HG02938 (cell line): ENCODE measurements at regions not wholly inside any gene's neighbourhood (a gene's known extent, or its start where the extent isn't known, plus 50 kb on each side); places are given as distances from the start of the nearest gene placed in this dataset.
"Not testable (repeated sequence)": the region's sequence is repeated elsewhere in the genome, so short reads cannot be mapped to it uniquely, and the experiment has no call there.

Source experiments
- ATAC-seq: cut with Tn5 transposase; IDR thresholded peaks from one replicate; pipeline ENCODE4 v1.9.1; 2021; ENCODE audit warnings: mild to moderate bottlenecking, moderate library complexity; ENCODE audit not compliant: unreplicated experiment

GRCh38 chr6:80485494-80485893 is 379.0 kb downstream of the BCKDHB start:
- not testable (repeated sequence) for ATAC-seq

DNA sequence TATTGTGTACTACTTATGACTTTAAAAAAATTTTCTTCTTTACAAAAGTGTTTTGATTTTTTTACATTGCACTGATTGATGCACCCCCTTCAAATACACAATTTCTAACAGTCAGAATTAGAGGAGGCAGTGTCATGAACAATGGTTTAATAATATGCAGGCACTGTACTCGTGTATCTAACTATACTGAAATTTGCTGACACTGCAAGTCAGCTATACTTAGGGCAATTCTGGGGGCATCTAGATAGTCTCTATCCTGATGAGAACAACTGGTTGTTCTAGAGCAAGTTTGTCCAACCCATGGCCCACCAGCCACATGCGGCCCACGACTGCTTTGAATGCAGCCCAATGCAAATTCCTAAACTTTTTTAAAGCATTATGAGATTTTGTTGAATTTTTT is 375.6 kb downstream of the BCKDHB start:
- no peak for ATAC-seq

- no peak for ATAC-seq
These were observed 374.1 kb downstream of the BCKDHB start for GRCh38 chr6:80480421-80481157.

DNA sequence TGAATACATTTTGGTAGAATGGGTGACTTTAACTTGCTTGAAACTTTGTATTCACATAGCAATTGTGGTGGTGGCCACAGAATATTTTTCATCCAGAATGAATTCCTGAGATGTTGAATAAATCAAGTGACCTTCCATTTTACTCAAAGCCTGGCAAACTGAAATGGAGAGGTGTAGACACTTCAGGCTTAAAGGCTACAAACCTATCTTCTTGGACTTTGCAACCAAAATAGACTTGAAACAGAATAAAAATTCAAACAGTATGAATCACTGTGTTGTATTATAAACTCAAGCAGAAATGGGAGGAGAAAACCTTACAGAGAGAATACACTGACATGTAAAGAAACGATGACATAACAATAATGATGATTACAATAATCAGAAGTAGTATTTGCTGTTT is 371.6 kb downstream of the BCKDHB start:
- no peak for ATAC-seq

DNA sequence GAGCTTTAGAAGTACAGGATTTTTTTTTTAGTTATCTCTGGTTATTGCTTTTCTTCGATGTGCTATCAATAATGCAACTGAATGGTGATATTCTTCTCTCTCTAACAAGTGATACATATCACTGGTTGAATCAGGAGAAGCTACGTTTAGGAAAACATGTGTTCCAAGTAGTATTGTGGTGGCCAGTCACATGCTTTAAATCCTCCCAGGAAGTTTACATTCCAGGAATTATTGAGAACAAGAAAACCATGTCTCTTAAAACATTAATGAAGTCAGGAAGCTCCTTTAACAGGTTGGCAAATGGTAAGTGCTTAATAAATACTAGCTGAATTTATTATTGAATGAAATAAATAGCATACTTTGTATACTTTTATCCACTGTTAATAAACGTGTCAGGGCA is 371.1 kb downstream of the BCKDHB start:
- no peak for ATAC-seq

- ATAC-seq: no peak
These were observed 365.8 kb downstream of the BCKDHB start for GRCh38 chr6:80472271-80472670.

DNA sequence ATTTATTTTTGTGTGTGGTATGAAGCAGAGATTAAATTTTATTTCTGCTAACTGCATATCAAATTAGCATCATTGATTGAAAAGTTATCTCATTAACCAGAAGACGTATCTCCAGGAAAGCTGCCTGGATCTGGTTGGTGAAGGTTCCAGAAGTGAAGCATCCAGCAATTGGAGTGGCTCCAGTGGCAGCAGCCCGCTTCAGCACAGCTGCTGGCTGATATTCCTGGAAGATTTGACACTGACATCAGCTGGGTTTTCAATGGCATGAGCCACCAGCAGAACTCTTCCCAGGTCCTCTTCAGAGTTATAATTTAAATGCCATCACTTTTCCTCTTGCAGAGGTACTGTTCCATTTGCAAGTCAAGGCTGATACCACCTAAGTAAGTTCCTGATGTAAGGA is 363.5 kb downstream of the BCKDHB start:
- ATAC-seq: no peak

DNA sequence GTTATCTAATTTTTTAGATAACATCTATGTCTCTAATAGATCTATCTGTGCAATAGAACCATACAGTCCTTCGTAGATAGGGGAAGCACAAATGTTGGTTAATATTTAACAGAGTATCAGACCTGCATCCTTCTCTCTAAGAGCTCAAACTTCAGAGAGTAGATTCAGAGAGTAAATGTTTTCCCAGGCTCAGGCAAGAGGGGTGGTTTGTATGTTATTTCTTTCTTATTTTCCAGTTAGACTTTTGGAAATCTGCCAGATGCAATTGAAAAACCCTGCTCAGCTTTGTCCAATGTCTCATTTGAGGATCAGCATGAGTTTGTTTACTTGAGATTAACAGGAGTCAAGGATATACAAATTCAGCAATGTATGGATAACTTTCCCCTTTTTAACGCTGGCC is 361.9 kb downstream of the BCKDHB start:
- no peak for ATAC-seq

- no peak for ATAC-seq
These were observed 360.9 kb downstream of the BCKDHB start for GRCh38 chr6:80467408-80467807.

DNA sequence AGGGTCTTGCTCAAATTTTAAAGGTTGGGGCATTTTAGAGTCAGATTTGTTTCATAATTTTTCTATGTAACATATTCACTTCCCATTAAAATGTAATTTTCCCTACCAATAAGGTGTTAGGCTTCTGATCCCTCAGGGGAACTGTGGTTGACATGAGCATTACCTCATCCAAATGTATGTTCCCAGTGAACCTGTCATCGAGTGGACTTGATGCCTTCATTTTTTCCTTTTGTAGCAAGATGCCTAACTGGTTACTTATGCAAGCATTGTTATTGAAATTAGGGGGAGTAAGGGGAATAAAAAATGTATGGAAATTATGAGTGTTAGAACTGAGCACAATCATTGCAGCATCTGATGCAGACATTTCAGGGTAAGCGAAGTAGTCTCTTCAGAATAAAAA is 360.5 kb downstream of the BCKDHB start:
- ATAC-seq: no peak

- no peak for ATAC-seq
These were observed 359.0 kb downstream of the BCKDHB start for GRCh38 chr6:80465513-80465912.

- no peak for ATAC-seq
These were observed 358.4 kb downstream of the BCKDHB start for GRCh38 chr6:80464901-80465300.

GRCh38 chr6:80463197-80463596 is 356.7 kb downstream of the BCKDHB start:
- no peak for ATAC-seq

- ATAC-seq: no peak
These were observed 353.9 kb downstream of the BCKDHB start for GRCh38 chr6:80460257-80460865.

DNA sequence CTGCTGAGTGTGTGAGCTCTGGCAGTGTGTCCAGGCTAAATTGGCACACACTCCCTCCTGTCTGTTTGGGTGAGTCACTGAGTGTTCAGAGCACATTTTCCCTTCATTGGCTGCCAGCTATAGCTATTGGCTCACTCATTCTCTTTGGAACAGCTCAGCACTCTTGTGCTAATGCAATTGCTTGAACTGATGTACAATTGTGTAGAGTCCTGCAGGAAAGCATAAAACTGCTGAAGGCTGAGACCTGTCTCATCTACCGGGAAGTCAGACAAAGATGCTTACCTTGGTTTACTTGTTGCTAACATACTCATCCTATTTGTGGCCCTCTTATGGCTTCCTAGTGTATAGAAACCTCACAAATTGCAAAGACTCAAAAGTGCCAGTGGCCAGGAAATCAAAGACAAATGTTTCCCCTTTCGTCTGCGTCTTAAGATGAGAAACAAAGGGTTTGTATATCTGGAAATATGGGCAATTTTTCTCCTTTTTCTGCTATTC is 351.0 kb downstream of the BCKDHB start:
- no peak for ATAC-seq

DNA sequence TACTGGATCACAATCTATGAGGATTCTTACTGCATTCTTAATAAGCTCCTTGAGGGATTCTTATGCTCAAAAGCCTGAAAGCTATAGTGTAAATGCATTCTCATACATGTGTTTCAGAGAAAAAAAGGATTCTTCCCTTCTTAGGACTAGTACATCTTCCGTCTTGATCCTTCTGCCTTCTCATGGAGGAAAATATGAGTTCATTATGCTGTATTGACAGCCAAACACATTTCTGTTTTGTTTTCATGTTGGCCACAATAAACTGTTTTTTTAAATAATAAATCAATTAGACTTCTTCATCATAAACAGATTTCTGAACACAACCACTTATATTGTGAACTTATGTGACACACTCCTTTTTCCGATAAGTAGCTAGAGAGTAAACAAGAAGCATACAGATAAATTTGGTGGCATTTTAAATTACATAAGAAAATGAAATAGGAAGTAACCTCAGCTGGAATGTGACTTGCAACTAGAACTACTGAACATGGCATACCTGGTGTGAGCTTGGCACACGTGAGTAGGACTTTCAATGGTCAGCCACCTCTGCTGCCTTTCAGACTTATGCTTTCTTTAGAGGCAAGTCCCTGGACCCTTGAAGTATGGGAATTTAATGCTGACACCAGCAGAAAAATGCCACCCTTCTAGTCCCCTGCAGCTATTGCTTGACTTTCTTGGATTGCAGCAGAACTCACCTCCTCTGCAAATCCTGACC is 350.4 kb downstream of the BCKDHB start:
- no peak for ATAC-seq

DNA sequence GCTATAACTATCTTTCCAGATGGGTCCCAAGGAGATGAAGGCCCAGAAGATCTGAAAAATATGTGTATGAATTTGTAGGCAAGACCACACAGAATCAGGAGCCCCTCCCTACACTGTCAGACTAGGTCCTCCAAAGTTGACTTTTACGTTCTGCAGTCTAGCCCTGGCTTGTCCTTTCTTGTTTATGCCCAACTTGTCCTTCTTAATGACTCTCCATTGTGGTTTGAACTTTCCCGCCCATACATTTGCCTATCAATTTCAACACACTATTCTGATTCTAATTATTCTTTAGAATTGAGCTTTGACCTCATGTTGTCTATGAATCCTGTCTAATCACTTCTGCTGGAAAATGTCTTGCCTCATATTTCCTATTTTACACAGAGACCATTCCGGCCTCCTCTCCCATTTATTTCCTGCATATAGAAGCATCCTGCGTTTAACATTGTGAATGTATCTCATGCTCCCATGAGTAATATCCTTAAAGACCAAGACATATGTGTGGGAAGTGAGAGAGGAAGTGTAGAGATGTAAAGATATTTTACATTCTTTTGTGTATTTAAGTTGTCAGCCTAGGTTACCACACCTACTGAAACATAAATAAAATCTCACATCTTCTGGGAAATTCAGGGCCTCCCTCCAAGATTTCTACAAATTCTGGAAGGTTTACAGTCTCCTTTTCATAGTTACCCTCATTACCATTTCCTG is 348.3 kb downstream of the BCKDHB start:
- ATAC-seq: no peak

DNA sequence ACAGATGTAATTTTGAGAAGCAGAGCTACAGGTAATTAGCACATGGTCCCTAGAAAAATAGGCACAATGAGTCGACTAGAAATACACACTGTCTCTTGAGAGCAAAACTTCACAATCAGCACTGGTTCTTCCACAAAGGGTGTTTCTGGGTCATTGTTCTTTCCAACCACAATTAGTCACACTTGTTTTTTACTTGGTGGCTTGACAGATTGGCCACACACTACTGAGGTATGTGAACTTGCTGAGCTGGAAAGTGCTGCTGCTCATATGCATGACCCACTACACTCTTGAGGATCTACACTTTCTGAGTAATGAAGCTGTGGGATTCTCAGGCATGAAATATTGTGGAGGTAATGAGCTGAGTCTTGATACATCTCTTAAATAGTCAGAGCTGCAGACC is 347.7 kb downstream of the BCKDHB start:
- peak; percentile 73 for ATAC-seq

DNA sequence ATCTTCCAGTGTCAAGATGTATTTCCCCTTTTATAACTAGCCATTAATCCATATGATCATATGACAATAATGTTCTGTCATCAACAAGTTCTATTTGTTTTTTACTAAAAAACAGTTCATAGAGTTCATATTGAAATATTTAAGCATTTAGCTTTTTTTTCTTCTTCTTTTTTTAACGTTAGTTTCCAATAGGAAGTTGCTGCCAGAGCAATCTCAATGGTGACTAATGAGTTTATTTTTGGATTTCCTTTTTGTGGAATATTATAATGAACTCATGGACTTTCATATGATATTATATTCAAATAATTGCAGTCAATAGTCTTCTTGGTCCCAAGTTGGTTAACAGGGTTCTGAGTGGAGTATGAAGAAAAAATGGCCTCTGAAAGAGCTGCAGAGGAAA is 343.3 kb downstream of the BCKDHB start:
- no peak for ATAC-seq

- ATAC-seq: no peak
These were observed 340.1 kb downstream of the BCKDHB start for GRCh38 chr6:80446454-80447045.

- ATAC-seq: no peak
These were observed 339.3 kb downstream of the BCKDHB start for GRCh38 chr6:80445751-80446150.
